Activated naive CD4-positive, alpha-beta T cell treated with anti-CD3 and anti-CD28 coated beads, Interleukin-2, amount 10 ng/mL, durations not matched to agents 7 days and 5 days (primary cell): ENCODE measurements at regions not wholly inside any gene's neighbourhood (a gene's known extent, or its start where the extent isn't known, plus 50 kb on each side); places are given as distances from the start of the nearest gene placed in this dataset.
A peak's percentile ranks its signal among the peaks of the same experiment; 100 is the strongest.
"Not testable (repeated sequence)": the region's sequence is repeated elsewhere in the genome, so short reads cannot be mapped to it uniquely, and the experiment has no call there.

Experiments used
- CTCF ChIA-PET: fragments of 350-600 bp; sonication (Branson Sonifier 250); formaldehyde crosslinking; loops from one replicate; lab custom pipeline; 2021; ENCODE audit warnings: antibody characterized with exemption; lab: Charles Lee
- DNase-seq: peaks from one replicate; pipeline ENCODE4 v3.0.0-alpha.2; 2020
- H3K27ac Mint-ChIP-seq: one replicate; pipeline ENCODE4 v1.8.0; 2021; ENCODE audit warnings: mild to moderate bottlenecking, moderate library complexity, mixed read lengths
- H3K27me3 Mint-ChIP-seq: one replicate; pipeline ENCODE4 v1.8.0; 2021; ENCODE audit warnings: mild to moderate bottlenecking, mixed read lengths
- H3K36me3 Mint-ChIP-seq: one replicate; pipeline ENCODE4 v1.8.0; 2021; ENCODE audit warnings: mixed read lengths
- H3K4me1 Mint-ChIP-seq: one replicate; pipeline ENCODE4 v1.8.0; 2021; ENCODE audit warnings: mixed read lengths
- H3K4me3 Mint-ChIP-seq: one replicate; pipeline ENCODE4 v1.8.0; 2021; ENCODE audit warnings: mild to moderate bottlenecking, moderate library complexity, mixed read lengths
- H3K9me3 Mint-ChIP-seq: one replicate; pipeline ENCODE4 v1.8.0; 2021; ENCODE audit warnings: mixed read lengths

- no peaks in the 10 kb centered on the region for H3K4me1 Mint-ChIP-seq
- H3K36me3 Mint-ChIP-seq, result peaks cover 39% of the 10 kb centered on the region
- no peak overlapping the region for H3K27ac Mint-ChIP-seq
- DNase-seq, result no peak
- no peak overlapping the region for H3K4me3 Mint-ChIP-seq
- no peaks in the 10 kb centered on the region for H3K9me3 Mint-ChIP-seq
- CTCF ChIA-PET, result no interaction called here
- no peaks in the 10 kb centered on the region for H3K27me3 Mint-ChIP-seq
Measured at GRCh38 chr1:184827600-184828368, 73.1 kb upstream of the EDEM3 start.

GRCh38 chr1:184826001-184826400 lies 71.3 kb upstream of the EDEM3 start:
- H3K4me3 Mint-ChIP-seq, result no peak overlapping the region
- H3K27ac Mint-ChIP-seq, result no peak overlapping the region
- no peaks in the 10 kb centered on the region for H3K4me1 Mint-ChIP-seq
- CTCF ChIA-PET, result no interaction called here
- H3K36me3 Mint-ChIP-seq, result peaks cover 36% of the 10 kb centered on the region
- H3K9me3 Mint-ChIP-seq, result no peaks in the 10 kb centered on the region
- no peak for DNase-seq
- no peaks in the 10 kb centered on the region for H3K27me3 Mint-ChIP-seq

- no peaks in the 10 kb centered on the region for H3K9me3 Mint-ChIP-seq
- H3K27me3 Mint-ChIP-seq, result no peaks in the 10 kb centered on the region
- H3K4me1 Mint-ChIP-seq, result no peaks in the 10 kb centered on the region
- H3K36me3 Mint-ChIP-seq, result peaks cover 40% of the 10 kb centered on the region
- H3K27ac Mint-ChIP-seq, result peak overlapping the region; percentile 13
- DNase-seq, result no peak
- CTCF ChIA-PET, result no interaction called here
- H3K4me3 Mint-ChIP-seq, result no peak overlapping the region
Measured at GRCh38 chr1:184825571-184825970, 70.9 kb upstream of the EDEM3 start.

GRCh38 chr1:184824691-184825323 lies 70.1 kb upstream of the EDEM3 start:
- CTCF ChIA-PET, result no interaction called here
- H3K9me3 Mint-ChIP-seq, result no peaks in the 10 kb centered on the region
- no peak overlapping the region for H3K27ac Mint-ChIP-seq
- peaks cover 37% of the 10 kb centered on the region for H3K36me3 Mint-ChIP-seq
- H3K4me1 Mint-ChIP-seq, result no peaks in the 10 kb centered on the region
- no peak overlapping the region for H3K4me3 Mint-ChIP-seq
- no peak for DNase-seq
- H3K27me3 Mint-ChIP-seq, result no peaks in the 10 kb centered on the region

DNA sequence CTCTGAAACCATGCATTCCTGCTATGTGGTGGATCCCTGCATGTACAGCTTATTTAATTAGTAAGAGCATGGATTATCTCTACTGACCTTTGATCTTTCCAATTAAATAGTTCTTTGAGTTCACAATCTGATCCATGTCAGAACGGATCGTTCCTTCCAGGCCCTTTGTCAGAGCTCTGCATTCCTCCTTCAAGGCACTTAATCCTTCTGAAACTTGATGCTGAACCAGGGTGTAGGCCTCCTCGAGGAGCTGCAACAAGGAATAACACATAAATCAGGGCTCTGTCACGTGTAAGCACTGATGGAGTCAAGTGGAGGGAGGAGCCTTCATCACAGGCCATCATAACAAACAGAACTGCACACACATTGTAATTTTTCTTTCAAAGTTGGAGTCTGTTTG lies 68.4 kb upstream of the EDEM3 start:
- DNase-seq, result no peak
- Mint-ChIP-seq H3K4me3 (no peak overlapping the region), H3K27me3 (no peaks in the 10 kb centered on the region), H3K4me1 (no peaks in the 10 kb centered on the region), H3K36me3 (peaks cover 45% of the 10 kb centered on the region), H3K27ac (no peak overlapping the region), H3K9me3 (no peaks in the 10 kb centered on the region)
- CTCF ChIA-PET, result interaction anchor here (1.6 kb wide), 1 partner anchor 18 kb away, joined by 4 read pairs; no protein-coding TSS in a partner anchor

DNA sequence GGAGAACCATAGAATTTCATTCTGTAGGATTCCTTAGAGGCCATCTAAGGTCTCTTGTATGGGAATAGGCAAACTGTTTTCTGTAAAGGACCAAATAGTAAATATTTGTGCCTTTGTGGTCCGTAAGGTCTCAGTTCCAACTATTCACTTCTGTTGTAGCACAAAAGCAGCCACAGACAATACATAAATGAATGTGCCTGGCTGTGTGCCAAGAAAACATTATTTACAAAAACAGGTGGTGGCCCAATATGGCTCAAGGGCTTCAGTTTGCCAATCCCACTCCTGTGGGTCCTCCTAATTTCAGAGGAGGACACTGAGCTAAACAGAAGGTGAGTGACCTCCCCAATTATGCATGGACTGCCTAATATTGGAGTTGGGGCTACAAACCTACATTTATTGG lies 67.6 kb upstream of the EDEM3 start:
- H3K27ac Mint-ChIP-seq, result no peak overlapping the region
- no peaks in the 10 kb centered on the region for H3K4me1 Mint-ChIP-seq
- no peaks in the 10 kb centered on the region for H3K27me3 Mint-ChIP-seq
- H3K4me3 Mint-ChIP-seq, result no peak overlapping the region
- CTCF ChIA-PET, result interaction anchor here (1.6 kb wide), 1 partner anchor 17 kb away, joined by 4 read pairs; no protein-coding TSS in a partner anchor
- DNase-seq, result no peak
- H3K9me3 Mint-ChIP-seq, result peaks cover 3% of the 10 kb centered on the region
- peaks cover 48% of the 10 kb centered on the region for H3K36me3 Mint-ChIP-seq

DNA sequence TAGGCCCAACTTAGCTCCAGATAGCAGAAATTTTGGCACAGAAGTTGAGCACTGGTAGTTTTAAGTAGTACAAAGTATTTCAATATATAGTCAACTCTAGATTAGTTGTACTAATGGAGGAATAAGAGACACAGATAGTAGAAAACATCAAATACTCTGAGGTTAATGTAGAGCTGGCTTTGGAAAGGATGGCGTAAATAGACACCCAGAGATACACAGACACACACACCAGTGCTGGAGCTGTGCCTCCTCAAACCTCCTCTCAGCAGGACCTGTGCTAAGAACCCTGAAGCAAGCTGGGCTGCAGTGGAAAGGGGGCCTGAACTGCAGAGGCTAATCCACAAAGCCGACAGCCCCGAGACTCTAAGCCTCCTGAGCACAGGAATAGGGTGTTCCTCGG lies 67.0 kb upstream of the EDEM3 start:
- no peak overlapping the region for H3K27ac Mint-ChIP-seq
- CTCF ChIA-PET, result no interaction called here
- H3K4me1 Mint-ChIP-seq, result no peaks in the 10 kb centered on the region
- H3K4me3 Mint-ChIP-seq, result no peak overlapping the region
- DNase-seq, result no peak
- peaks cover 5% of the 10 kb centered on the region for H3K9me3 Mint-ChIP-seq
- peaks cover 53% of the 10 kb centered on the region for H3K36me3 Mint-ChIP-seq
- H3K27me3 Mint-ChIP-seq, result no peaks in the 10 kb centered on the region

GRCh38 chr1:184820956-184821355 lies 66.3 kb upstream of the EDEM3 start:
- Mint-ChIP-seq H3K4me3 (no peak overlapping the region), H3K9me3 (peaks cover 5% of the 10 kb centered on the region), H3K27ac (no peak overlapping the region), H3K4me1 (no peaks in the 10 kb centered on the region), H3K27me3 (no peaks in the 10 kb centered on the region), H3K36me3 (peaks cover 52% of the 10 kb centered on the region)
- no peak for DNase-seq
- CTCF ChIA-PET, result interaction anchor here (0.6 kb wide), 2 partner anchors 150 to 1613 kb away, joined by 3 read pairs; no protein-coding TSS in a partner anchor

GRCh38 chr1:184820218-184820750 lies 65.6 kb upstream of the EDEM3 start:
- no peak overlapping the region for H3K4me3 Mint-ChIP-seq
- H3K9me3 Mint-ChIP-seq, result peaks cover 5% of the 10 kb centered on the region
- no peak for DNase-seq
- H3K36me3 Mint-ChIP-seq, result peaks cover 51% of the 10 kb centered on the region
- no peak overlapping the region for H3K27ac Mint-ChIP-seq
- no peaks in the 10 kb centered on the region for H3K27me3 Mint-ChIP-seq
- no peaks in the 10 kb centered on the region for H3K4me1 Mint-ChIP-seq
- CTCF ChIA-PET, result interaction anchor here (0.6 kb wide), 2 partner anchors 151 to 1613 kb away, joined by 3 read pairs; no protein-coding TSS in a partner anchor

DNA sequence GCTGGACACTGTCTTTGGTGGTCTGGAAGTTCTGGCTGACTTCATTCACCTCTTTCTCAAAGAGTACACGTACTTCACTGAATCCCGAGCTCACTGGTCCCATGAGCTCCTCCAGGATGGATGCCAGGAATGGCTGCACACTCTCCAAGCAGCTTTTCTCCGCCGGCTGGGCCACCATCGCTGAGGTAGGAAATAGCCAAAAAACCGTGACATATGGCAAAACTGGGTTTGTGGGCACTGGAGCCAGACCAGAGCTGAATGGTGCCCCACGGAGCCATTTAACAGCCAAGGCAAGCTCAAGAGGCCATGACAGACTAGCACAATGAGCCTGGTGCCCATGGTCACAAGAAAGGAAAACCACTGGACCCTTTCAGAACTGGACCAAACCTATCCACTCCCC lies 64.0 kb upstream of the EDEM3 start:
- Mint-ChIP-seq H3K9me3 (peaks cover 8% of the 10 kb centered on the region), H3K36me3 (peaks cover 55% of the 10 kb centered on the region), H3K4me1 (no peaks in the 10 kb centered on the region), H3K4me3 (no peak overlapping the region), H3K27me3 (no peaks in the 10 kb centered on the region), H3K27ac (no peak overlapping the region)
- CTCF ChIA-PET, result interaction anchor here (1.8 kb wide), 1 partner anchor 13 kb away, joined by 7 read pairs; no protein-coding TSS in a partner anchor
- DNase-seq, result no peak

- H3K4me1 Mint-ChIP-seq, CTCF ChIA-PET, H3K27ac Mint-ChIP-seq, H3K27me3 Mint-ChIP-seq, H3K9me3 Mint-ChIP-seq, H3K4me3 Mint-ChIP-seq, DNase-seq: not testable (repeated sequence)
- H3K36me3 Mint-ChIP-seq, result peaks cover 48% of the 10 kb centered on the region
Measured at GRCh38 chr1:184817003-184817402, 62.3 kb upstream of the EDEM3 start.

DNA sequence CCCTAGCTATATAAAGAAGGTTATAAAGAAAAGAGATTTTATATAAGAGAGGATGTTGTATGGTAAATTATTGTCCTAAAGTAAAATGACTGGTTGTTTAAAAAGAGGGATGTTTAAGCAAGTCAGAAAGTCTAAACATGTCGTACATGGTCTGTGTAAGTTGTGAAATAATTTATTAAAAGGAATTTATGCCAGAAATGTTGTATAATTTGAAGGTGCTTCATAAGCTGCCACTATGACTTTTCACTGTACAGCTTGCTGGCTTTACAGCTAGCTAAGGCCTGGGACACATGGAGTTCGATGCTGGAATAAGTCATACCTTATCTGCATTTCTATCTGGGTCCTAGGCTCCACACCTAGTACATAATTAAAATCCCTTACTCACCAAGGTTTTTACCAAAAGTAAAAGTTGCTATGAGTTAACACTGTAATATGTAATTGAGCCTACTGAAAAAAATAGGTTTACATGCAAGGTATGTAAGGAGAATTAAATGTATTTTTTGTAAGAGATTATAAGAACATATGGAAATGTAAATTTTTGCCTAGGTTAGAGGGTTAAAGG lies 59.0 kb upstream of the EDEM3 start:
- H3K27ac Mint-ChIP-seq, result no peak overlapping the region
- peaks cover 9% of the 10 kb centered on the region for H3K9me3 Mint-ChIP-seq
- CTCF ChIA-PET, result interaction anchor here (0.8 kb wide), 1 partner anchor 357 kb away, joined by 5 read pairs; no protein-coding TSS in a partner anchor

DNA sequence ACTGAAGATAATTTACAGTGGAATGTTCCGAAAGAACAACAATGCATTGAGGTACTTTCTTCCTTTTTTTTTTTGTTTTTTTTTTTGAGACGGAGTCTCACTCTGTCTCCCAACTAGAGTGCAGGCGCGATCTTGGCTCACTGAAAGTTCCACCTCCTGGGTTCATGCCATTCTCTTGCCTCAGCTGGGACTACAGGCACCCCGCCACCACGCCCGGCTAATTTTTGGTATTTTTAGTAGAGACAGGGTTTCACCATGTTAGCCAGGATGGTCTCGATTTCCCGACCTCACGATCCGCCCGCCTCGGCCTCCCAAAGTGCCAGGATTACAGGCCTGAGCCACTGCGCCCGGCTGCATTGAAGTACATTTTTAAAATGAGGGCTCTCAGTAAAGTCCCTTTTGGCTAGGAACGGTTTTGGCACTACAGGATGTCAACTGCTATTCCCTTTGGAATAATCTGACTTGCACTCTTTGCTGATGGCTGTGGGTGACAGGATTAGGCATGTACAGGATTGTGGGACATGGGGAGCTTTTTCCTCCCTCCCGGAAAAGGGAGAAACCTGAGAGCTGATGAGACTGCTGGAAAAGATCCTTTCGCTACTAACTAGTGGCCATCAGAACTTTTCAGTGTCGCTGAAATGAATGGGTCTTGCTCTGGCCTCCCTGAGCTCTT lies 56.9 kb upstream of the EDEM3 start:
- no peaks in the 10 kb centered on the region for H3K4me1 Mint-ChIP-seq
- H3K9me3 Mint-ChIP-seq, result peaks cover 4% of the 10 kb centered on the region
- H3K36me3 Mint-ChIP-seq, result peaks cover 23% of the 10 kb centered on the region
- H3K4me3 Mint-ChIP-seq, result no peak overlapping the region
- H3K27me3 Mint-ChIP-seq, result no peaks in the 10 kb centered on the region
- no peak for DNase-seq
- no peak overlapping the region for H3K27ac Mint-ChIP-seq
- CTCF ChIA-PET, result no interaction called here

More for the DNA sequence above, 59.0 kb upstream of the EDEM3 start:
- no peak overlapping the region for H3K4me3 Mint-ChIP-seq
- H3K4me1 Mint-ChIP-seq, result no peaks in the 10 kb centered on the region
- DNase-seq, result no peak
- no peaks in the 10 kb centered on the region for H3K27me3 Mint-ChIP-seq
- H3K36me3 Mint-ChIP-seq, result peaks cover 34% of the 10 kb centered on the region
